ENCODE measurements at regions not wholly inside any gene's neighbourhood (a gene's known extent, or its start where the extent isn't known, plus 50 kb on each side); places are given as distances from the start of the nearest gene placed in this dataset.

DNA sequence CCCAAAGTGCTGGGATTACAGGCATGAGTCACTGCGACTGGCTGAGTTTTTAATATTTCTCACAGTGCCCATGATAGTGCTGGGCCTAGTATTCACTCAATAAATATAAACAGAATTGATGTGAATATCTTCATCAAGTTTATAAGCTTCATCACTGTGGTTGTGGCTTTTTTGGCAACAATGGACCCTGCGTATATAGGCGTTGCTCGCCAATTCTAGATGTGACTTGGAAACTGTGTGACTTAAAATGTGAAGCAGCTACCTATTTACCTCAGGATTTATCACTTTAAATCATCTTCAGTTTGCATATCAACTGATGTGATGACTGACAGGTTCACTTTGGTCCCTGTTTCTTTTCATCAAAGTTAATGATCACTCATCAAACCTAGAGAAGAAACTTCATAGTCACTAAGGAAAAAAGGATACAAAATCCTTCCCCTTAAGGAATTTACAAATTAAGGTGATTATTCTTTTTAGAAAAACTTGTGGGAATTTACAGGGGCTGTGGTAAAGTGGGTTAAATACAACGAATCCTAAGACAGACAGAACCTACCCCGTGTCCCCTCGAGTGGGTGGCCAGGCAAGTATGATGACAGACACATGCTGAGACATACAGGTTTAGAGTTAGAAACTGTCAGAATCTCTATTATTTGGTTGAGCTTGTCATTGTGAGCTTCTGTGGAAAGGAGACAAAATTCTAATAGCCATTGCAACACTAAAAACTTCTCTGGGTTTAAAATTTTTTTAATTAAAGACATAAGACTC lies 101.3 kb downstream of the AKAP11 start:
- no peak overlapping the region for H2BK12ac ChIP-seq (ENCODE audit: low read depth, low read length)
- no peak overlapping the region for H4K8ac ChIP-seq (ENCODE audit: extremely low read depth, insufficient read depth, low read length)
- H3K4me1 ChIP-seq (replicated peaks in 1 of 4; ENCODE audit: control insufficient read depth in 3 of 4, insufficient read depth in 4 of 4, low read length in 3 of 4) = 0 out of 7 replicates have a peak, but pooled peaks cover 0 to 2% (median 0%) of the 10 kb centered on the region in 4 experiments
- no peak overlapping the region for H3K23ac ChIP-seq (ENCODE audit: insufficient read length)
- no peak overlapping the region for H3K9ac ChIP-seq (replicated peaks in 1 of 4; ENCODE audit: extremely low read depth in 1 of 4, low read depth in 3 of 4, low read length in 3 of 4)
- no peak overlapping the region for H2BK20ac ChIP-seq (ENCODE audit: low read length)
- no peaks in the 10 kb centered on the region for H3K36me3 ChIP-seq (ENCODE audit: control insufficient read depth in 2 of 4, insufficient read depth in 4 of 4, low read length in 3 of 4)
- no peak overlapping the region for H3K14ac ChIP-seq (ENCODE audit: insufficient read length)
- H2AFZ ChIP-seq (ENCODE audit: low read length) = no peak overlapping the region
- H2BK120ac ChIP-seq (replicated peaks; ENCODE audit: low read depth, low read length) = no peak overlapping the region
- H3K27ac ChIP-seq (ENCODE audit: low read depth, low read length) = no peak overlapping the region
- no peak overlapping the region for H4K91ac ChIP-seq (replicated peaks; ENCODE audit: insufficient read length, low read length)
- H3K18ac ChIP-seq (ENCODE audit: extremely low read depth, low read length) = no peak overlapping the region
- H3K4me3 ChIP-seq (ENCODE audit: extremely low read depth in 1 of 4, insufficient read depth in 2 of 4, low read depth in 3 of 4, low read length in 4 of 4) = no peak overlapping the region
- ChIA-PET CTCF (ENCODE audit: partially characterized antibody) (interaction anchor here (1.1 to 1.2 kb wide), 2 partner anchors 9 to 13 kb away, joined by 3 to 4 read pairs; no protein-coding TSS in a partner anchor), POLR2A (ENCODE audit: partially characterized antibody) (no interaction called here)
- H3K79me1 ChIP-seq (ENCODE audit: low read depth, low read length) = no peaks in the 10 kb centered on the region
- no peak for FAIRE-seq
- no peak overlapping the region for H2BK5ac ChIP-seq (ENCODE audit: low read depth, low read length)
- no peak for DNase-seq (ENCODE audit: low read depth in 1 of 2, low spot score in 2 of 2)
- no peaks in the 10 kb centered on the region for H4K20me1 ChIP-seq (replicated peaks in 1 of 2; ENCODE audit: control insufficient read depth in 1 of 2, insufficient read depth in 2 of 2, low read length in 2 of 2)
- no peak overlapping the region for H2AK5ac ChIP-seq (ENCODE audit: low read depth, low read length)
- no peak overlapping the region for H4K5ac ChIP-seq (ENCODE audit: insufficient read length, low read depth, low read length)
- H3K9me3 ChIP-seq (ENCODE audit: insufficient read depth in 2 of 2, low read depth in 1 of 2, low read length in 1 of 2) = no peaks in the 10 kb centered on the region
- no peaks in the 10 kb centered on the region for H3K27me3 ChIP-seq (replicated peaks in 1 of 4; ENCODE audit: control insufficient read depth in 3 of 4, extremely low read depth in 1 of 4, insufficient read depth in 3 of 4, low read length in 3 of 4)
- no peaks in the 10 kb centered on the region for H3K79me2 ChIP-seq (ENCODE audit: control insufficient read depth in 1 of 2, insufficient read depth in 2 of 2, low read length in 2 of 2)
- no peak overlapping the region for H3K56ac ChIP-seq (replicated peaks; ENCODE audit: insufficient read length, low read depth, low read length)
- H3K23me2 ChIP-seq (ENCODE audit: low read depth, low read length) = no peaks in the 10 kb centered on the region
- 92% methylated on average over 7 of the region's 7 CpGs; no CpG with 5 or more reads in 1 of the 2 experiments for WGBS, 2 experiments (ENCODE audit: extremely low coverage in 1 of 2, insufficient coverage in 1 of 2, insufficient read length in 1 of 2, insufficient replicate concordance in 2 of 2, low coverage in 1 of 2, low lambda C conversion rate in 2 of 2, missing lambda C conversion rate in 1 of 2)
- H2BK15ac ChIP-seq (ENCODE audit: low read length) = no peak overlapping the region
- no peak overlapping the region for H3K4me2 ChIP-seq (ENCODE audit: insufficient read depth in 1 of 2, low read depth in 2 of 2, low read length in 2 of 2)
- no peak overlapping the region for H3K4ac ChIP-seq (replicated peaks; ENCODE audit: insufficient read length, low read depth, low read length)
- TF ChIP-seq KDM5A (IDR thresholded peaks at IDR 0.05; ENCODE audit: low read length) = no peak
- TF ChIP-seq, protein P1, sequence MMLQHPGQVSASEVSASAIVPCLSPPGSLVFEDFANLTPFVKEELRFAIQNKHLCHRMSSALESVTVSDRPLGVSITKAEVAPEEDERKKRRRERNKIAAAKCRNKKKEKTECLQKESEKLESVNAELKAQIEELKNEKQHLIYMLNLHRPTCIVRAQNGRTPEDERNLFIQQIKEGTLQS (IDR thresholded peaks at IDR 0.05; ENCODE audit: insufficient read depth, low read depth, low read length) = no peak
- no peak for TF ChIP-seq SIN3A (conservative IDR thresholded peaks at IDR 0.05 in 1 of 2, IDR thresholded peaks at IDR 0.05 in 1 of 2; ENCODE audit: low read depth in 1 of 2, low read length in 2 of 2)
- no peak for TF ChIP-seq EZH2 (IDR thresholded peaks at IDR 0.05; ENCODE audit: low read depth, low read length, severe bottlenecking)
- no peak for TF ChIP-seq TEAD4 (IDR thresholded peaks at IDR 0.05; ENCODE audit: low read depth, low read length)
- TF ChIP-seq CBX5 (IDR thresholded peaks at IDR 0.05; ENCODE audit: low read depth, low read length) = no peak
- no peak for TF ChIP-seq RBBP5 (IDR thresholded peaks at IDR 0.05; ENCODE audit: borderline replicate concordance, low read depth, low read length)
- TF ChIP-seq, protein P2, sequence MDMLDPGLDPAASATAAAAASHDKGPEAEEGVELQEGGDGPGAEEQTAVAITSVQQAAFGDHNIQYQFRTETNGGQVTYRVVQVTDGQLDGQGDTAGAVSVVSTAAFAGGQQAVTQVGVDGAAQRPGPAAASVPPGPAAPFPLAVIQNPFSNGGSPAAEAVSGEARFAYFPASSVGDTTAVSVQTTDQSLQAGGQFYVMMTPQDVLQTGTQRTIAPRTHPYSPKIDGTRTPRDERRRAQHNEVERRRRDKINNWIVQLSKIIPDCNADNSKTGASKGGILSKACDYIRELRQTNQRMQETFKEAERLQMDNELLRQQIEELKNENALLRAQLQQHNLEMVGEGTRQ (IDR thresholded peaks at IDR 0.05; ENCODE audit: low read length) = no peak
- no peak for TF ChIP-seq CREB1 (IDR thresholded peaks at IDR 0.05)
- no peak for TF ChIP-seq CTBP2 (IDR thresholded peaks at IDR 0.05; ENCODE audit: borderline replicate concordance, insufficient read depth, insufficient read length, low read length)
- no peak for TF ChIP-seq SIRT6 (IDR thresholded peaks at IDR 0.05; ENCODE audit: low read length)

All from H1 (cell line).